GM12878 (cell line): ENCODE measurements at regions not wholly inside any gene's neighbourhood (a gene's known extent, or its start where the extent isn't known, plus 50 kb on each side); places are given as distances from the start of the nearest gene placed in this dataset.
A peak's percentile ranks its signal among the peaks of the same experiment; 100 is the strongest.

ENCODE experiments used
- BACH1 ChIP-seq: fragments of 450-650 bp; IDR thresholded peaks from 2 replicates; pipeline ENCODE4 v1.6.1; 2017; ENCODE audit warnings: mild to moderate bottlenecking, borderline replicate concordance
- BHLHE40 ChIP-seq, 2 experiments: fragments of 450-650 bp in 1 of 2; IDR thresholded peaks; 2 replicates each; pipeline ENCODE4 v1.6.1; 2011 to 2017; ENCODE audit warnings: low read depth in 2 of 2, borderline replicate concordance in 1 of 2, improper control_type of control experiment in 1 of 2, low read length in 1 of 2, mild to moderate bottlenecking in 1 of 2
- BMI1 ChIP-seq: fragments of 450-650 bp; IDR thresholded peaks from 2 replicates; pipeline ENCODE4 v1.6.1; 2016; ENCODE audit warnings: mild to moderate bottlenecking, moderate library complexity, borderline replicate concordance
- EP300 ChIP-seq, 2 experiments: fragments of 150-350 bp in 1 of 2; IDR thresholded peaks; 2 replicates each; pipeline ENCODE4 v1.6.1; 2011 to 2012; ENCODE audit warnings: low read depth in 2 of 2, low read length in 2 of 2, borderline replicate concordance in 1 of 2, improper control_type of control experiment in 1 of 2, inconsistent platforms in 1 of 2; ENCODE audit not compliant: control insufficient read depth in 1 of 2
- JUNB ChIP-seq: IDR thresholded peaks from 2 replicates; pipeline ENCODE4 v1.6.1; 2016; ENCODE audit warnings: antibody characterized with exemption, mild to moderate bottlenecking
- KDM1A ChIP-seq: fragments of 200-600 bp; sonication (generic); IDR thresholded peaks from 2 replicates; pipeline ENCODE4 v1.6.1; 2016; ENCODE audit warnings: borderline replicate concordance
- POU2F2 ChIP-seq: IDR thresholded peaks from 3 replicates; pipeline ENCODE4 v1.6.1; 2011; ENCODE audit warnings: low read depth, mild to moderate bottlenecking, low read length, borderline replicate concordance
- SREBF2 ChIP-seq: IDR thresholded peaks from 2 replicates; pipeline ENCODE4 v1.6.1; 2012; ENCODE audit warnings: mild to moderate bottlenecking, low read length
- STAT3 ChIP-seq: IDR thresholded peaks from 2 replicates; pipeline ENCODE4 v1.6.1; 2011; ENCODE audit warnings: low read depth, low read length, improper control_type of control experiment
- TCF12 ChIP-seq: IDR thresholded peaks from 2 replicates; pipeline ENCODE4 v1.6.1; 2011; ENCODE audit warnings: low read depth, mild to moderate bottlenecking, low read length
- ZZZ3 ChIP-seq: IDR thresholded peaks from 2 replicates; pipeline ENCODE4 v1.6.1; 2011; ENCODE audit warnings: low read depth; ENCODE audit not compliant: control insufficient read depth, insufficient read length
- TF ChIP-seq, protein P1 (sequence below): fragments of 450-650 bp; IDR thresholded peaks from 2 replicates; pipeline ENCODE4 v1.6.1; 2017; ENCODE audit warnings: antibody characterized with exemption, mild to moderate bottlenecking, moderate library complexity
- TF ChIP-seq, protein P2 (sequence below): fragments of 450-650 bp; IDR thresholded peaks from 2 replicates; pipeline ENCODE4 v1.6.1; 2017; ENCODE audit warnings: mild to moderate bottlenecking, moderate library complexity
- TF ChIP-seq, protein P3 (sequence below): fragments of 450-650 bp; conservative IDR thresholded peaks from 2 replicates; pipeline ENCODE4 v1.6.1; 2017; ENCODE audit warnings: mild to moderate bottlenecking, moderate library complexity
- TF ChIP-seq, protein P4 (sequence below): fragments of 450-650 bp; formaldehyde crosslinking; IDR thresholded peaks from 2 replicates; pipeline ENCODE4 v1.4.0; 2022; ENCODE audit warnings: mild to moderate bottlenecking, moderate library complexity
- TF ChIP-seq, protein P5 (sequence below): fragments of 150-350 bp; IDR thresholded peaks from 2 replicates; pipeline ENCODE4 v1.6.1; 2014; ENCODE audit warnings: mild to moderate bottlenecking, low read depth, low read length

DNA sequence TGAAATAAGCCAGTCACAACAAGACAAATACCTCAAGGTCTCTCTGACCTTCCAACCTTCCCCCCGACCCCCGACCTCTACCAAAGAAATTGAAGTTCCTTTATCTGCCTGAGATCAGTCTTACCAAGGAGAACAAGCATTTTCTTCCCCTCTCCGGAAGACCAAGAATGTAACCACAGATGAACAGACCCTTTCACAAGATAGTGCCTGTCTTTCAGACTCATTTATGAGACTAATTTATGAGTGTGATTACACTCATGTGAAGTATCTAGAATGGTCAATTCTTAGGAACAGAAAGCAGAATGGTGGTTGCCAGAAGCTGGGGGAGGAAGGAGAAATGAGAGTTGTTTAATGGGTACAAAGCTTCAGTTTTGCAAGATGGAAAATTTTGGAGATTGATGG, 108.9 kb upstream of the MKLN1 start (continued):
- TF ChIP-seq TCF12 (no peak), BMI1 (no peak), BACH1 (no peak), KDM1A (no peak), POU2F2 (no peak), STAT3 (no peak), ZZZ3 (no peak), JUNB (no peak), BHLHE40 (IDR thresholded peaks at IDR 0.05; ENCODE audit: borderline replicate concordance in 1 of 2, low read depth in 2 of 2, low read length in 1 of 2) (peak in 1 of 2 experiments; percentile 44; a peak in 2 of 4 replicates), SREBF2 (no peak), EP300 (IDR thresholded peaks at IDR 0.05; ENCODE audit: borderline replicate concordance in 1 of 2, control insufficient read depth in 1 of 2, low read depth in 2 of 2, low read length in 2 of 2) (peak; percentile 34 to 37; a peak in 2 of 4 replicates)
- TF ChIP-seq, protein P1, sequence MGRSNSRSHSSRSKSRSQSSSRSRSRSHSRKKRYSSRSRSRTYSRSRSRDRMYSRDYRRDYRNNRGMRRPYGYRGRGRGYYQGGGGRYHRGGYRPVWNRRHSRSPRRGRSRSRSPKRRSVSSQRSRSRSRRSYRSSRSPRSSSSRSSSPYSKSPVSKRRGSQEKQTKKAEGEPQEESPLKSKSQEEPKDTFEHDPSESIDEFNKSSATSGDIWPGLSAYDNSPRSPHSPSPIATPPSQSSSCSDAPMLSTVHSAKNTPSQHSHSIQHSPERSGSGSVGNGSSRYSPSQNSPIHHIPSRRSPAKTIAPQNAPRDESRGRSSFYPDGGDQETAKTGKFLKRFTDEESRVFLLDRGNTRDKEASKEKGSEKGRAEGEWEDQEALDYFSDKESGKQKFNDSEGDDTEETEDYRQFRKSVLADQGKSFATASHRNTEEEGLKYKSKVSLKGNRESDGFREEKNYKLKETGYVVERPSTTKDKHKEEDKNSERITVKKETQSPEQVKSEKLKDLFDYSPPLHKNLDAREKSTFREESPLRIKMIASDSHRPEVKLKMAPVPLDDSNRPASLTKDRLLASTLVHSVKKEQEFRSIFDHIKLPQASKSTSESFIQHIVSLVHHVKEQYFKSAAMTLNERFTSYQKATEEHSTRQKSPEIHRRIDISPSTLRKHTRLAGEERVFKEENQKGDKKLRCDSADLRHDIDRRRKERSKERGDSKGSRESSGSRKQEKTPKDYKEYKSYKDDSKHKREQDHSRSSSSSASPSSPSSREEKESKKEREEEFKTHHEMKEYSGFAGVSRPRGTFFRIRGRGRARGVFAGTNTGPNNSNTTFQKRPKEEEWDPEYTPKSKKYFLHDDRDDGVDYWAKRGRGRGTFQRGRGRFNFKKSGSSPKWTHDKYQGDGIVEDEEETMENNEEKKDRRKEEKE: no peak
- TF ChIP-seq, protein P2, sequence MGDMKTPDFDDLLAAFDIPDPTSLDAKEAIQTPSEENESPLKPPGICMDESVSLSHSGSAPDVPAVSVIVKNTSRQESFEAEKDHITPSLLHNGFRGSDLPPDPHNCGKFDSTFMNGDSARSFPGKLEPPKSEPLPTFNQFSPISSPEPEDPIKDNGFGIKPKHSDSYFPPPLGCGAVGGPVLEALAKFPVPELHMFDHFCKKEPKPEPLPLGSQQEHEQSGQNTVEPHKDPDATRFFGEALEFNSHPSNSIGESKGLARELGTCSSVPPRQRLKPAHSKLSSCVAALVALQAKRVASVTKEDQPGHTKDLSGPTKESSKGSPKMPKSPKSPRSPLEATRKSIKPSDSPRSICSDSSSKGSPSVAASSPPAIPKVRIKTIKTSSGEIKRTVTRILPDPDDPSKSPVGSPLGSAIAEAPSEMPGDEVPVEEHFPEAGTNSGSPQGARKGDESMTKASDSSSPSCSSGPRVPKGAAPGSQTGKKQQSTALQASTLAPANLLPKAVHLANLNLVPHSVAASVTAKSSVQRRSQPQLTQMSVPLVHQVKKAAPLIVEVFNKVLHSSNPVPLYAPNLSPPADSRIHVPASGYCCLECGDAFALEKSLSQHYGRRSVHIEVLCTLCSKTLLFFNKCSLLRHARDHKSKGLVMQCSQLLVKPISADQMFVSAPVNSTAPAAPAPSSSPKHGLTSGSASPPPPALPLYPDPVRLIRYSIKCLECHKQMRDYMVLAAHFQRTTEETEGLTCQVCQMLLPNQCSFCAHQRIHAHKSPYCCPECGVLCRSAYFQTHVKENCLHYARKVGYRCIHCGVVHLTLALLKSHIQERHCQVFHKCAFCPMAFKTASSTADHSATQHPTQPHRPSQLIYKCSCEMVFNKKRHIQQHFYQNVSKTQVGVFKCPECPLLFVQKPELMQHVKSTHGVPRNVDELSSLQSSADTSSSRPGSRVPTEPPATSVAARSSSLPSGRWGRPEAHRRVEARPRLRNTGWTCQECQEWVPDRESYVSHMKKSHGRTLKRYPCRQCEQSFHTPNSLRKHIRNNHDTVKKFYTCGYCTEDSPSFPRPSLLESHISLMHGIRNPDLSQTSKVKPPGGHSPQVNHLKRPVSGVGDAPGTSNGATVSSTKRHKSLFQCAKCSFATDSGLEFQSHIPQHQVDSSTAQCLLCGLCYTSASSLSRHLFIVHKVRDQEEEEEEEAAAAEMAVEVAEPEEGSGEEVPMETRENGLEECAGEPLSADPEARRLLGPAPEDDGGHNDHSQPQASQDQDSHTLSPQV: no peak
- TF ChIP-seq, protein P3, sequence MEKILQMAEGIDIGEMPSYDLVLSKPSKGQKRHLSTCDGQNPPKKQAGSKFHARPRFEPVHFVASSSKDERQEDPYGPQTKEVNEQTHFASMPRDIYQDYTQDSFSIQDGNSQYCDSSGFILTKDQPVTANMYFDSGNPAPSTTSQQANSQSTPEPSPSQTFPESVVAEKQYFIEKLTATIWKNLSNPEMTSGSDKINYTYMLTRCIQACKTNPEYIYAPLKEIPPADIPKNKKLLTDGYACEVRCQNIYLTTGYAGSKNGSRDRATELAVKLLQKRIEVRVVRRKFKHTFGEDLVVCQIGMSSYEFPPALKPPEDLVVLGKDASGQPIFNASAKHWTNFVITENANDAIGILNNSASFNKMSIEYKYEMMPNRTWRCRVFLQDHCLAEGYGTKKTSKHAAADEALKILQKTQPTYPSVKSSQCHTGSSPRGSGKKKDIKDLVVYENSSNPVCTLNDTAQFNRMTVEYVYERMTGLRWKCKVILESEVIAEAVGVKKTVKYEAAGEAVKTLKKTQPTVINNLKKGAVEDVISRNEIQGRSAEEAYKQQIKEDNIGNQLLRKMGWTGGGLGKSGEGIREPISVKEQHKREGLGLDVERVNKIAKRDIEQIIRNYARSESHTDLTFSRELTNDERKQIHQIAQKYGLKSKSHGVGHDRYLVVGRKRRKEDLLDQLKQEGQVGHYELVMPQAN: no peak
- TF ChIP-seq, protein P4, sequence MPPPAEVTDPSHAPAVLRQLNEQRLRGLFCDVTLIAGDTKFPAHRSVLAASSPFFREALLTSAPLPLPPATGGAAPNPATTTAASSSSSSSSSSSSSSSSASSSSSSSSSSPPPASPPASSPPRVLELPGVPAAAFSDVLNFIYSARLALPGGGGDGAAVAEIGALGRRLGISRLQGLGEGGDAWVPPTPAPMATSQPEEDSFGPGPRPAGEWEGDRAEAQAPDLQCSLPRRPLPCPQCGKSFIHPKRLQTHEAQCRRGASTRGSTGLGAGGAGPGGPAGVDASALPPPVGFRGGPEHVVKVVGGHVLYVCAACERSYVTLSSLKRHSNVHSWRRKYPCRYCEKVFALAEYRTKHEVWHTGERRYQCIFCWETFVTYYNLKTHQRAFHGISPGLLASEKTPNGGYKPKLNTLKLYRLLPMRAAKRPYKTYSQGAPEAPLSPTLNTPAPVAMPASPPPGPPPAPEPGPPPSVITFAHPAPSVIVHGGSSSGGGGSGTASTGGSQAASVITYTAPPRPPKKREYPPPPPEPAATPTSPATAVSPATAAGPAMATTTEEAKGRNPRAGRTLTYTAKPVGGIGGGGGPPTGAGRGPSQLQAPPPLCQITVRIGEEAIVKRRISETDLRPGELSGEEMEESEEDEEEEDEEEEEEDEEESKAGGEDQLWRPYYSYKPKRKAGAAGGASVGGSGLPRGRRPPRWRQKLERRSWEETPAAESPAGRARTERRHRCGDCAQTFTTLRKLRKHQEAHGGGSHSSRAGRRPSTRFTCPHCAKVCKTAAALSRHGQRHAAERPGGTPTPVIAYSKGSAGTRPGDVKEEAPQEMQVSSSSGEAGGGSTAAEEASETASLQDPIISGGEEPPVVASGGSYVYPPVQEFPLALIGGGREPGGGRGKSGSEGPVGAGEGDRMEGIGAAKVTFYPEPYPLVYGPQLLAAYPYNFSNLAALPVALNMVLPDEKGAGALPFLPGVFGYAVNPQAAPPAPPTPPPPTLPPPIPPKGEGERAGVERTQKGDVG: no peak
- TF ChIP-seq, protein P5, sequence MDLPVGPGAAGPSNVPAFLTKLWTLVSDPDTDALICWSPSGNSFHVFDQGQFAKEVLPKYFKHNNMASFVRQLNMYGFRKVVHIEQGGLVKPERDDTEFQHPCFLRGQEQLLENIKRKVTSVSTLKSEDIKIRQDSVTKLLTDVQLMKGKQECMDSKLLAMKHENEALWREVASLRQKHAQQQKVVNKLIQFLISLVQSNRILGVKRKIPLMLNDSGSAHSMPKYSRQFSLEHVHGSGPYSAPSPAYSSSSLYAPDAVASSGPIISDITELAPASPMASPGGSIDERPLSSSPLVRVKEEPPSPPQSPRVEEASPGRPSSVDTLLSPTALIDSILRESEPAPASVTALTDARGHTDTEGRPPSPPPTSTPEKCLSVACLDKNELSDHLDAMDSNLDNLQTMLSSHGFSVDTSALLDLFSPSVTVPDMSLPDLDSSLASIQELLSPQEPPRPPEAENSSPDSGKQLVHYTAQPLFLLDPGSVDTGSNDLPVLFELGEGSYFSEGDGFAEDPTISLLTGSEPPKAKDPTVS: no peak
